Fibroblast of lung (primary cell): ENCODE measurements at regions not wholly inside any gene's neighbourhood (a gene's known extent, or its start where the extent isn't known, plus 50 kb on each side); places are given as distances from the start of the nearest gene placed in this dataset.

Experiments used
- CTCF ChIP-seq, 2 donors: IDR thresholded peaks in 1 of 2; conservative IDR thresholded peaks in 1 of 2; 1 replicate in 1 of 2; 2 replicates in 1 of 2; pipeline ENCODE4 v1.5.1; 2011 to 2012; ENCODE audit warnings: low read length in 2 of 2, control low read depth in 1 of 2, inconsistent platforms in 1 of 2, low read depth in 1 of 2, mild to moderate bottlenecking in 1 of 2
- EZH2 ChIP-seq: IDR thresholded peaks from 2 replicates; pipeline ENCODE4 v1.5.1; 2012; ENCODE audit warnings: low read length, control low read depth, mild to moderate bottlenecking; ENCODE audit errors: missing control alignments

- no peak for TF ChIP-seq CTCF (conservative IDR thresholded peaks at IDR 0.05 in 1 of 2, IDR thresholded peaks at IDR 0.05 in 1 of 2; ENCODE audit: low read depth in 1 of 2, low read length in 2 of 2)
- no peak for TF ChIP-seq EZH2
Observed at GRCh38 chr12:91397866-91398532, 215.4 kb upstream of the DCN start.
